Fibroblast of pulmonary artery (primary cell): ENCODE measurements at regions not wholly inside any gene's neighbourhood (a gene's known extent, or its start where the extent isn't known, plus 50 kb on each side); places are given as distances from the start of the nearest gene placed in this dataset.
"Not testable (repeated sequence)": the region's sequence is repeated elsewhere in the genome, so short reads cannot be mapped to it uniquely, and the experiment has no call there.

ENCODE experiments used
- DNase-seq: peaks from one replicate; pipeline ENCODE4 v3.0.0-alpha.2; 2010; ENCODE audit warnings: low read depth
- H3K4me3 ChIP-seq: replicated peaks from 2 replicates; pipeline ENCODE4 v1.5.1; 2011; ENCODE audit warnings: low read depth, mild to moderate bottlenecking, control low read depth, low read length, moderate library complexity
- CTCF ChIP-seq: IDR thresholded peaks from 2 replicates; pipeline ENCODE4 v1.5.1; 2011; ENCODE audit warnings: mild to moderate bottlenecking, control low read depth, low read length, inconsistent platforms; ENCODE audit errors: missing control alignments

- TF ChIP-seq CTCF = no peak
- DNase-seq = no peak
- no peak overlapping the region for H3K4me3 ChIP-seq
These were observed 172.5 kb downstream of the CTH start for GRCh38 chr1:70583522-70583921.

GRCh38 chr1:70586046-70586445 is 175.0 kb downstream of the CTH start:
- TF ChIP-seq CTCF = no peak
- DNase-seq = no peak
- H3K4me3 ChIP-seq = no peak overlapping the region

- TF ChIP-seq CTCF = no peak
- no peak for DNase-seq
These were observed 176.9 kb downstream of the CTH start for GRCh38 chr1:70587872-70588366.

GRCh38 chr1:70593551-70593950 is 182.5 kb downstream of the CTH start:
- not testable (repeated sequence) for DNase-seq, H3K4me3 ChIP-seq

More at GRCh38 chr1:70587872-70588366, 176.9 kb downstream of the CTH start:
- no peak overlapping the region for H3K4me3 ChIP-seq

- DNase-seq = no peak
- TF ChIP-seq CTCF = no peak
- H3K4me3 ChIP-seq = no peak overlapping the region
These were observed 197.7 kb downstream of the CTH start for GRCh38 chr1:70608815-70609214.

- not testable (repeated sequence) for H3K4me3 ChIP-seq, DNase-seq
These were observed 199.1 kb downstream of the CTH start for GRCh38 chr1:70610164-70610563.

GRCh38 chr1:70616946-70617345 is 205.9 kb downstream of the CTH start:
- TF ChIP-seq CTCF = no peak
- H3K4me3 ChIP-seq = no peak overlapping the region
- no peak for DNase-seq

GRCh38 chr1:70617728-70618127 is 206.7 kb downstream of the CTH start:
- no peak for TF ChIP-seq CTCF
- no peak for DNase-seq

More at GRCh38 chr1:70617728-70618127, 206.7 kb downstream of the CTH start:
- H3K4me3 ChIP-seq = no peak overlapping the region
